SIG-M5 (cell line): ENCODE measurements at regions not wholly inside any gene's neighbourhood (a gene's known extent, or its start where the extent isn't known, plus 50 kb on each side); places are given as distances from the start of the nearest gene placed in this dataset.

Experiments
- DNase-seq: peaks from one replicate; lab custom pipeline; 2025; lab: John Stamatoyannopoulos, UW

GRCh38 chr6:71481011-71481410 is 192.4 kb downstream of the OGFRL1 start:
- no peak for DNase-seq

GRCh38 chr6:71481801-71482200 is 193.2 kb downstream of the OGFRL1 start:
- no peak for DNase-seq

- no peak for DNase-seq
Measured at GRCh38 chr6:71482742-71483141, 194.1 kb downstream of the OGFRL1 start.

GRCh38 chr6:71486461-71486860 is 197.8 kb downstream of the OGFRL1 start:
- no peak for DNase-seq

GRCh38 chr6:71488186-71488585 is 199.6 kb downstream of the OGFRL1 start:
- DNase-seq = no peak

GRCh38 chr6:71489736-71490135 is 201.1 kb downstream of the OGFRL1 start:
- no peak for DNase-seq

- no peak for DNase-seq
Measured at GRCh38 chr6:71490876-71491275, 202.3 kb downstream of the OGFRL1 start.

- DNase-seq = no peak
Measured at GRCh38 chr6:71491844-71492243, 203.2 kb downstream of the OGFRL1 start.

- no peak for DNase-seq
Measured at GRCh38 chr6:71492668-71493067, 204.1 kb downstream of the OGFRL1 start.

- DNase-seq = no peak
Measured at GRCh38 chr6:71496018-71496721, 207.6 kb downstream of the OGFRL1 start.

GRCh38 chr6:71496722-71497033 is 208.1 kb downstream of the OGFRL1 start:
- DNase-seq = no peak

- no peak for DNase-seq
Measured at GRCh38 chr6:71498638-71499037, 210.0 kb downstream of the OGFRL1 start.

GRCh38 chr6:71499667-71500066 is 211.1 kb downstream of the OGFRL1 start:
- no peak for DNase-seq

- no peak for DNase-seq
Measured at GRCh38 chr6:71502168-71502567, 213.6 kb downstream of the OGFRL1 start.

- no peak for DNase-seq
Measured at GRCh38 chr6:71502956-71503355, 214.3 kb downstream of the OGFRL1 start.

- DNase-seq = no peak
Measured at GRCh38 chr6:71507183-71507582, 218.6 kb downstream of the OGFRL1 start.

GRCh38 chr6:71509191-71510005 is 220.8 kb downstream of the OGFRL1 start:
- DNase-seq = no peak

- DNase-seq = no peak
Measured at GRCh38 chr6:71510057-71510713, 221.6 kb downstream of the OGFRL1 start.

GRCh38 chr6:71510856-71511255 is 222.2 kb downstream of the OGFRL1 start:
- no peak for DNase-seq

GRCh38 chr6:71512256-71512655 is 223.6 kb downstream of the OGFRL1 start:
- no peak for DNase-seq

GRCh38 chr6:71513036-71513435 is 224.4 kb downstream of the OGFRL1 start:
- no peak for DNase-seq

- DNase-seq = no peak
Measured at GRCh38 chr6:71523548-71523947, 234.9 kb downstream of the OGFRL1 start.

- DNase-seq = no peak
Measured at GRCh38 chr6:71524201-71524600, 235.6 kb downstream of the OGFRL1 start.
